GM12873 (cell line): ENCODE measurements at regions not wholly inside any gene's neighbourhood (a gene's known extent, or its start where the extent isn't known, plus 50 kb on each side); places are given as distances from the start of the nearest gene placed in this dataset.

Source experiments
- TF ChIP-seq, protein P1 (sequence below): IDR thresholded peaks from 2 replicates; pipeline ENCODE4 v1.5.1; 2012; ENCODE audit warnings: low read depth, mild to moderate bottlenecking, moderate library complexity, low read length, control low read depth; ENCODE audit not compliant: insufficient read depth; ENCODE audit errors: missing control alignments

DNA sequence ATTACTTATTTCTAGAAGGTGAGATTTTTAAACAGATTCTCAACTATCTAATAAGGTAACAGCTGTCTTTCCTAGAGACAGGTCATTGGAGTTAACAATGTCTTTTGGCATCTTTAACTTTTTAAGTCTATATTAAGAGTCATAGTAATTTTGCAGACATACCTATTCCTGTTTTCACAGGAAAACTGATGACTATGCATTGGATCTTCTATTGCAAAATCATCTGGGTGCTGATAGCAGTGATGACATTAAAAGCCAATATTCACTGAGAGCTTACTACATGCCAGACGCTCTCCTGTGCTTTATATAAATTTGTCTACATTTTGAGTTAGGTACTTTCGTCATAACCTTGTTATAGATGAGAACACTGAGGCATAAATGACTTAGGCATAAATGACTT is 462.4 kb upstream of the MARCKS start:
- TF ChIP-seq, protein P1, sequence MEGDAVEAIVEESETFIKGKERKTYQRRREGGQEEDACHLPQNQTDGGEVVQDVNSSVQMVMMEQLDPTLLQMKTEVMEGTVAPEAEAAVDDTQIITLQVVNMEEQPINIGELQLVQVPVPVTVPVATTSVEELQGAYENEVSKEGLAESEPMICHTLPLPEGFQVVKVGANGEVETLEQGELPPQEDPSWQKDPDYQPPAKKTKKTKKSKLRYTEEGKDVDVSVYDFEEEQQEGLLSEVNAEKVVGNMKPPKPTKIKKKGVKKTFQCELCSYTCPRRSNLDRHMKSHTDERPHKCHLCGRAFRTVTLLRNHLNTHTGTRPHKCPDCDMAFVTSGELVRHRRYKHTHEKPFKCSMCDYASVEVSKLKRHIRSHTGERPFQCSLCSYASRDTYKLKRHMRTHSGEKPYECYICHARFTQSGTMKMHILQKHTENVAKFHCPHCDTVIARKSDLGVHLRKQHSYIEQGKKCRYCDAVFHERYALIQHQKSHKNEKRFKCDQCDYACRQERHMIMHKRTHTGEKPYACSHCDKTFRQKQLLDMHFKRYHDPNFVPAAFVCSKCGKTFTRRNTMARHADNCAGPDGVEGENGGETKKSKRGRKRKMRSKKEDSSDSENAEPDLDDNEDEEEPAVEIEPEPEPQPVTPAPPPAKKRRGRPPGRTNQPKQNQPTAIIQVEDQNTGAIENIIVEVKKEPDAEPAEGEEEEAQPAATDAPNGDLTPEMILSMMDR: no peak

DNA sequence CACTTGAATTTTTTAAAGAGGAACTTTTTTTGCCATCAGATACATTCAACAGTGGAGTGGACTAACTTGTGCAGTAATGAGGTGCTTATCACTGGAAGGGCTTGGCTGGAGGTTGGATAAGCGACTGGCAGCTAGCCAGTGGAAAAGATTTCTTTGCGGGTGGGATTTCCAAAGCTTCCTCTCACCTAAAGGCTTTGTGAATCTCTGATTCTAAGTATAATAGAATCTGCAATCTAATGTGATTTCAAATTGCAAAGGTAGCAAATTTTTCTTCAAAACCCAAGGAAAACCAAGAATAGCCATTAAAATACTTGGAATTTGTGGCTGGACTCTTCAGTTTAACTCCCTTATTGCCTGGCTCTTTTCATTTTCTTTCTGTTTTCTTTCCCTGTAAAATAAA is 460.4 kb upstream of the MARCKS start:
- TF ChIP-seq, protein P1: no peak

DNA sequence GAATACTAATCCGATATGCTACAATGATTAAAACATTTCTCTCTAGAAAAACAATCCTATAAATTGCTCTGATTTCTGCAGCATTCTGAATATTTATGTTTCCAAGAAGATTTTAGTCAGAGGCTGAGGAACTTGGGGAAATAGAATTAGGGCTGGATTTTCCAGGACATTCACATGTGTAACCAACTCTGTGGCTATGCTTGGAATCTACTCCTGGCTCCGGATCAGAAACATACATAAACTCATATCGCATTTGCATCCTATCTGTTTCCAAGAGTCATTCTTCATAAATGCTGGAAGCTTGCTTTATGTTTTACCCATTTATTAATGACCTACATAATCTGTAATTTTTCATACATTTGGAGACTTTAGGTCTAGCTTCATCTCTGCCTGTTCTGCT is 459.9 kb upstream of the MARCKS start:
- TF ChIP-seq, protein P1: no peak

DNA sequence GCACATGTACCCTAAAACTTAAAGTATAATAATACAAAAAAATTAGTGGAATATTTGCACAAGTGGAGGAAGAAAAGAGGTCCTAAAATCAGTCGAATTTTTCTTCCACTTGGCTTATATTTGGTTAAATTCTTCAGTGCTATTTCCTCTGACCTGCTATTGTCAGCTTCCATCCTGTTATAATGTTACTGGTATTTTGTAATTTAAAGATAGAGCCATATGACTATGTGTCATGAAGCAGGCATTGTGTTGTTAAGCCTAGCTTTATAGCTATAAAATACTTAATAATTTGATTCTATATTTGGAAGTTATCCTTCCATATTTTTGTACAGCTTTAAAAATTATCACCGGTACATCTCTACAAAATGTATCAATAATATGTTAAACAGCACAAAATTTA is 455.9 kb upstream of the MARCKS start:
- TF ChIP-seq, protein P1: no peak

DNA sequence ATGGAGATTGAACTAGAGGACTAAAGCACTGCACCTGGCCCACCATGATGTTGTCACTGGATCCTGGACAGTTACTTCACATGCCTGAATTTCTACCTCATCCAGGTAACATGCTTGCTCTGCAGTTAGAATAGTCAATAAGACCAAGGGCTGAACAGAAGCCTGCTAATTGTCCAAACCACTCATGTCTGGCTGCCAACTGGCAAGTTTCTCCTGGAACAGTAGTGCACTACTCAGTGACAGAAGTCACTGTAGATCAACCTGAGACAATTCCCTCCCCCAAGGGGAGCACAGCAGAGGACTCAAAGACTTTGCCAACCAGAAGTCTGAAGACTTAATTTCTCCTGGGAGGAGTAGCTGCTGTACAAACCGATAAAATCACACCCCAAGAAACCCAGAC is 454.6 kb upstream of the MARCKS start:
- TF ChIP-seq, protein P1: no peak

DNA sequence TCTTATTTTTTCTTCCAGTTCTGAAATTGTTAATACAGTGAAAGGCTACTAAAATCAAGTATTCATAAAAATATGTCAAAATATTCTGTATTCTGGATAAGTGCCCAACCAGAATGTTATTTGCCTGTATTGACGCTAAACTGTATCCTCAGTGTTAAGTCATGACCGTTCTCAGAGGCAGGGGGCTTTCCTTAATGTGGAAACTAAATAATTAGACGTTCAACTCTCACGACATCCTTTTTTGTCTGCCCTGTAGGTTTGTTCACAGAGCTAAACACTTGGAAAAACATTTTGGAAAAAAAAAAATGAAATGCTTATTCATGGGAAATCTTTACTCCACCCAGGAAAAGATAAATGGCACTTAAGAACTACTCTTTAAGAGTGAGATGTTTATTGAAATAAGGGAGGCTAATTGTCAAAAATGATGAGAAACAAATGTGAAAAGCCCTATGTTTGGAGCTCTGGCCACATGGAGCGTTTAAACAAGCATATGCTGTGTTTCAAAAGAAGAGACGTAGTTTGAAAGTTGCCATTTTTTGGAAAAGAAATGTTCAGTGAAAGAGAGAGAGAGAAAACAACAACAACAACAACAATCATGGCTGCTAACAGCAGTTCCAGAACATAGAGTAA is 453.1 kb upstream of the MARCKS start:
- TF ChIP-seq, protein P1: no peak

GRCh38 chr6:113405326-113406047 is 451.7 kb upstream of the MARCKS start:
- TF ChIP-seq, protein P1: no peak
